D721Med (cell line): ENCODE measurements at regions not wholly inside any gene's neighbourhood (a gene's known extent, or its start where the extent isn't known, plus 50 kb on each side); places are given as distances from the start of the nearest gene placed in this dataset.

ENCODE experiments used
- DNase-seq: peaks from one replicate; pipeline ENCODE4 v3.0.0; 2011; ENCODE audit warnings: low spot score; ENCODE audit not compliant: insufficient read length
- FAIRE-seq: peaks from 2 replicates; lab custom pipeline; 2011; peaks lifted over from hg19 to GRCh38; lab: Jason Lieb, UNC
- CTCF ChIP-seq: IDR thresholded peaks from 2 replicates; pipeline ENCODE4 v1.5.1; 2012; ENCODE audit warnings: mild to moderate bottlenecking, control low read depth; ENCODE audit not compliant: insufficient read depth; ENCODE audit errors: missing control alignments

- no peak for TF ChIP-seq CTCF
- FAIRE-seq (no peak), DNase-seq (no peak)
These were observed 75.5 kb downstream of the NCOR2 start for GRCh38 chr12:124491856-124492420.

- FAIRE-seq (no peak), DNase-seq (no peak)
- TF ChIP-seq CTCF, result no peak
These were observed 76.1 kb downstream of the NCOR2 start for GRCh38 chr12:124491310-124491709.

GRCh38 chr12:124490584-124491305 is 76.7 kb downstream of the NCOR2 start:
- DNase-seq (no peak), FAIRE-seq (no peak)
- TF ChIP-seq CTCF, result no peak

- no peak for DNase-seq
- TF ChIP-seq CTCF, result no peak
- FAIRE-seq, result no peak
These were observed 77.4 kb downstream of the NCOR2 start for GRCh38 chr12:124489915-124490583.

- no peak for TF ChIP-seq CTCF
- DNase-seq (no peak), FAIRE-seq (no peak)
These were observed 78.2 kb downstream of the NCOR2 start for GRCh38 chr12:124489220-124489619.

GRCh38 chr12:124488520-124488919 is 78.9 kb downstream of the NCOR2 start:
- FAIRE-seq, result no peak
- TF ChIP-seq CTCF, result no peak
- DNase-seq, result no peak

GRCh38 chr12:124487834-124488165 is 79.6 kb downstream of the NCOR2 start:
- no peak for TF ChIP-seq CTCF
- FAIRE-seq, result no peak

More at GRCh38 chr12:124487834-124488165, 79.6 kb downstream of the NCOR2 start:
- no peak for DNase-seq
